Activated T-cell treated with anti-CD3 and anti-CD28 coated beads, Interleukin-2, amount 50 U/mL, for 72 hours (primary cell): ENCODE measurements at regions not wholly inside any gene's neighbourhood (a gene's known extent, or its start where the extent isn't known, plus 50 kb on each side); places are given as distances from the start of the nearest gene placed in this dataset.

Experiments used
- ATAC-seq, 2 donors: fragments of 150-1000 bp; cut with Tn5 transposase; replicated peaks in 1 of 2; 2 replicates each; pipeline ENCODE4 v1.10.0; 2021; ENCODE audit warnings: moderate library complexity in 2 of 2, mild to moderate bottlenecking in 1 of 2
- DNase-seq, 2 donors: peaks; one replicate each; pipeline ENCODE4 v3.0.0; 2021 to 2022; ENCODE audit warnings: mixed read lengths in 1 of 2
- H3K27ac Mint-ChIP-seq: one replicate; pipeline ENCODE4 v1.8.0; 2022; ENCODE audit warnings: mild to moderate bottlenecking, moderate library complexity, mixed read lengths
- H3K27me3 Mint-ChIP-seq: one replicate; pipeline ENCODE4 v1.8.0; 2022; ENCODE audit warnings: low read depth, mixed read lengths
- H3K36me3 Mint-ChIP-seq, 2 donors: one replicate each; pipeline ENCODE4 v1.8.0; 2022; ENCODE audit warnings: mixed read lengths in 2 of 2, mild to moderate bottlenecking in 1 of 2; ENCODE audit not compliant: insufficient read depth in 2 of 2
- H3K4me1 Mint-ChIP-seq: one replicate; pipeline ENCODE4 v1.8.0; 2022; ENCODE audit warnings: low read depth, mixed read lengths
- H3K4me3 Mint-ChIP-seq, 2 donors: one replicate each; pipeline ENCODE4 v1.8.0; 2022; ENCODE audit warnings: mild to moderate bottlenecking in 2 of 2, mixed read lengths in 2 of 2, moderate library complexity in 2 of 2
- H3K9me3 Mint-ChIP-seq, 2 donors: one replicate each; pipeline ENCODE4 v1.8.0; 2022; ENCODE audit warnings: mixed read lengths in 2 of 2

DNA sequence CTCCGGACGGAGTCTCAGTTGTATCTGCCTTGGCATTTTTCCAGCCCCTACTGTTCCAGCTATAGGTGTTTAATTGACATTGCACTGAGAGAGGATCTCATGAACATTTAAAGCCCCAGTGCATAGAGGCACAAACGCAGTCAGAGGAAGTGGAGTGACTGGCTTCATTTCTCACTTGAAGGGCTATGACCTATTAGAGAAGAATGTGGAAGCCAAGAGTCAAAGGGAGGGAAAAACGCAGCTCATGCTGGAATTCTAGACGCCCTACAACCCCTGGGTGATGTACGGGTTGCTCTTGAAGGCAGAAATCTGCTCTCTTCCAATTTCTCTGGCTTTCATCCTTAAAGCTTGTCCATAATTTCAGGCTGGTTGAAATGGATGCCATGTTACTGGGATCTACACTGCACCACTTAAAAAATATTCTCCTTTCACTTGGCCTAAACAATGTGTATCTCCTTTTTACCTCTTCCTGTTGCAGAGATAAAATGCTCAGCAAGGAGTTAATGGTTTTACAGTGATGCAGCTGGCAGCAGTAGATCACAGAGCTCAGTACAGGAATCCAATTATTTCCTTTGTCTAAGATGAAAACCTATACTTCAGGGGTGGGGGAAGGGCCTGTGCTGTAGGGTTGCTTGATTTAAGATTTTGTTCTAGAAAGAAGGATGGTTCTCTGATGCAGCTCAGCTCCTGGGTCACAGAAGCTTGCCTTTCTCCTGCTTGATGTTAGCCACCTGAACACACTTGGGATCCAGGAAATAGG lies 61.8 kb upstream of the MAMDC2 start:
- peaks cover 14% of the 10 kb centered on the region for H3K27me3 Mint-ChIP-seq
- H3K4me3 Mint-ChIP-seq: no peak overlapping the region
- H3K9me3 Mint-ChIP-seq: no peaks in the 10 kb centered on the region
- no peaks in the 10 kb centered on the region for H3K36me3 Mint-ChIP-seq
- DNase-seq (no peak), ATAC-seq (no peak)
- no peaks in the 10 kb centered on the region for H3K4me1 Mint-ChIP-seq
- no peak overlapping the region for H3K27ac Mint-ChIP-seq

DNA sequence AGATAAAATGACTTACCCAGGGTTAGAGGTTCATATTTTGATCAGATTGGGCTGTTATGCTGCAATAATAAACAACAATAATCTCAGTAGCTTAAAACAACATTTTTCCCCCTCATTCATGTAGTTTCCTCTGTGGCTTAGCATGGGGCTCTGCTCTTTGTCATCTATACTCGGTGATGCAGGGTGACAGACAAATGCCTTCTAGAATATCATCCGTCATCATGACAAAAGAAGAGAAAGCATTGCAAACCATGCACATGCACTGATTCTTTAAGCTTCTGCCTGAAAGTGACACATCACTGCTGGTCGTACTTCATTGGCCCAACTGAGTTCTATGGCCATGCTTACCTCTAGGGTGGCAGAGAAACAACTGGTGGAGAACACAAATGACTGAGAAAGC lies 58.8 kb upstream of the MAMDC2 start:
- H3K4me1 Mint-ChIP-seq: no peaks in the 10 kb centered on the region
- peaks cover 13% of the 10 kb centered on the region for H3K27me3 Mint-ChIP-seq
- DNase-seq: no peak
- no peak overlapping the region for H3K27ac Mint-ChIP-seq
- H3K9me3 Mint-ChIP-seq: no peaks in the 10 kb centered on the region
- no peak for ATAC-seq
- H3K4me3 Mint-ChIP-seq: no peak overlapping the region
- no peaks in the 10 kb centered on the region for H3K36me3 Mint-ChIP-seq

DNA sequence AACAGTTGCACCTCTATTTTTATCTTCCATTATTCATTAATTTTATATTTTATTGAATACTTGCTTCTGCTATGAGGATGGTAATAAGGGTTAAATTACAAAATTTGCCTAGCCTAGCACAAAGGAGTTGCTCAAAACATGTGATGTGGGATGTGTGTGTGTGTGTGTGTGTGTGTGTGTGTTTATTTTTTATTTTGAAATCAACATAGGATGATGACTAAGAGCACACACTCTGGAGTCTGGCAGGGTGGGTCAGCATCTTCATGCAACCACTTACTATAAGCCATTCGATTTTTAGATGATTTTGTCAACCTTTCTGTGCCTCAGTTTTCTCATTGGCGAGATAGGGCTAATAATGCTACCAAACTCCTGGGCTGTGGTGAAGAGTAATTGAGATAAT lies 57.7 kb upstream of the MAMDC2 start:
- H3K36me3 Mint-ChIP-seq: no peaks in the 10 kb centered on the region
- ATAC-seq (no peak), DNase-seq (no peak)
- no peak overlapping the region for H3K27ac Mint-ChIP-seq
- H3K9me3 Mint-ChIP-seq: no peaks in the 10 kb centered on the region
- no peaks in the 10 kb centered on the region for H3K4me1 Mint-ChIP-seq
- H3K27me3 Mint-ChIP-seq: peaks cover 19% of the 10 kb centered on the region
- H3K4me3 Mint-ChIP-seq: no peak overlapping the region

DNA sequence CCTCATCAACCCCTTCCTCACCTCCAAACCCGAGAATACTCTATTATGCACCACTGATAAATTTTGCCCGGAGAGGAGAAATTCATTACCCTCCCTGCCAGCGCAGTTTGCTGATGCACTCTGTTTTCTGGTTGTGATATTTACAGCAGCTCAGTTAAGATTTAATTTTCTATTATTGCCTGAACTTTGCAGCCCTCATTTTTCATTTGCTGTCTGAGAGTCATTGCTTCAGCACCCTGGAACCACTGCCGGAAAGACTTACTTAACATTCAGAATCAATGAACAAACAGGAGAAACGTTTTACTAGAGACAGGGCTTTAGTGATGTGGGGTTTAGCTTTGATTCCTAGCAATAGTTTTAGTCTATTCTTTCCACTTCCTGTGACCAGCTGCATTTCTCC lies 56.7 kb upstream of the MAMDC2 start:
- Mint-ChIP-seq H3K36me3 (no peaks in the 10 kb centered on the region), H3K27ac (no peak overlapping the region), H3K4me3 (no peak overlapping the region), H3K27me3 (peaks cover 29% of the 10 kb centered on the region), H3K9me3 (no peaks in the 10 kb centered on the region), H3K4me1 (no peaks in the 10 kb centered on the region)
- no peak for ATAC-seq
- no peak for DNase-seq

DNA sequence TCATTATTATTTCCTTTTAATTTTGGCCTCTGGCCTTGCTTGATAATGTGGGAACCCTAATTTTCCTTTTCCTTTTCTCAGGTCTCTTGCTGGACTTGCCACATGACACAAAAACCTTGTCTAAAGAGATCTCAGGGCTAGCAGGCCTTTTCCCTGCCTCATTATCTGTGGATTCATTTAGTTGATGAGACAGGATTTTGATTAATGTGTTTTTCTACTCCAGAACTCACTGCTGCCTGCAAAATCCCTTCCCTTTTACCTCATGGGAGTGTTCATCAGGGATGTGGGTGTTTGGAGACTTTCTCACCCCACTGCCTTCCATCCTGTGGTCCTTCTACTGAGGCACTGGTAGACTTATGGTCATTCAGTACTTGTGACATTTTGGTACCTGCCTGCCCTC lies 56.2 kb upstream of the MAMDC2 start:
- DNase-seq (no peak), ATAC-seq (no peak)
- peaks cover 34% of the 10 kb centered on the region for H3K27me3 Mint-ChIP-seq
- no peaks in the 10 kb centered on the region for H3K9me3 Mint-ChIP-seq
- no peak overlapping the region for H3K27ac Mint-ChIP-seq
- no peaks in the 10 kb centered on the region for H3K36me3 Mint-ChIP-seq
- no peak overlapping the region for H3K4me3 Mint-ChIP-seq
- H3K4me1 Mint-ChIP-seq: no peaks in the 10 kb centered on the region

DNA sequence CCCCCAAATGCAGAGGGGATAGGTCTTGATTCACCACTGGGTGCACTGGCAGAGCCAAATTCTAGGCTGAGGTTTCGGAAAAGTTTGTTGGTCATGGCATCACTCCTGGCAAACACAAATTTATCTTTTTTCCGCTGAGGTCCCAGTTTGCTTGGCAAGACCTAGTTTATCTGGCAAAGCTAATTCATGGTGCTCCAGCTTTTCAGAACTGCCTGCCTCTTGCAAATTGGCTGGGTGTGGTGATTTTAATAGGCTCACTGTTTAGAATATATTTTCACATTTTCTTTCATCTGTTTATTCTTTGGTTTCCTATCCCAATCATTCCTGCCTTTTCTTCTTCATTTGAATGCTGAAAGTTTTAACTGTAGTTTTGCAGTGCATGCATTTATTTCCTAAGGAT lies 50.5 kb upstream of the MAMDC2 start:
- Mint-ChIP-seq H3K27me3 (peaks cover 45% of the 10 kb centered on the region), H3K4me1 (no peaks in the 10 kb centered on the region), H3K9me3 (no peaks in the 10 kb centered on the region), H3K27ac (no peak overlapping the region), H3K36me3 (no peaks in the 10 kb centered on the region), H3K4me3 (no peak overlapping the region)
- DNase-seq (no peak), ATAC-seq (no peak)
